Heart left ventricle (tissue), 16 donors: ENCODE measurements at regions not wholly inside any gene's neighbourhood (a gene's known extent, or its start where the extent isn't known, plus 50 kb on each side); places are given as distances from the start of the nearest gene placed in this dataset.

ENCODE experiments used
- ATAC-seq, 4 donors: fragments of 200-7000 bp; cut with Tn5 transposase; one replicate each; pipeline ENCODE4 v1.9.1; 2020 to 2022; ENCODE audit warnings: moderate library complexity in 4 of 4, mild to moderate bottlenecking in 3 of 4, moderate number of reproducible peaks in 1 of 4
- DNase-seq, 5 donors: peaks; one replicate each; pipeline ENCODE4 v3.0.0-alpha.2; 2020
- H3K27ac ChIP-seq, 12 donors: fragments of 200-600 bp; sonication (generic) in 4 of 12; one replicate each; pipeline versions ENCODE4 v1.5.0 to v1.8.0; 2016 to 2022; ENCODE audit warnings: mild to moderate bottlenecking in 2 of 12
- H3K27me3 ChIP-seq, 9 donors: fragments of 200-600 bp; sonication (generic) in 2 of 9; one replicate each; pipeline versions ENCODE4 v1.5.1 to v1.8.0; 2016 to 2022; ENCODE audit warnings: mild to moderate bottlenecking in 3 of 9
- H3K36me3 ChIP-seq, 9 donors: fragments of 200-600 bp; sonication (generic) in 2 of 9; one replicate each; pipeline versions ENCODE4 v1.5.0 to v1.8.0; 2018 to 2022; ENCODE audit warnings: mild to moderate bottlenecking in 2 of 9
- H3K4me1 ChIP-seq, 12 donors: fragments of 200-600 bp; sonication (generic) in 4 of 12; one replicate each; pipeline versions ENCODE4 v1.5.0 to v1.8.0; 2016 to 2022; ENCODE audit warnings: mild to moderate bottlenecking in 3 of 12
- H3K4me3 ChIP-seq, 12 donors: fragments of 200-600 bp; sonication (generic) in 4 of 12; one replicate each; pipeline versions ENCODE4 v1.5.0 to v1.8.0; 2017 to 2022; ENCODE audit warnings: mild to moderate bottlenecking in 9 of 12, moderate library complexity in 4 of 12
- H3K9me3 ChIP-seq, 12 donors: fragments of 200-600 bp; sonication (generic) in 4 of 12; one replicate each; pipeline versions ENCODE4 v1.5.0 to v1.8.0; 2016 to 2022; ENCODE audit warnings: mild to moderate bottlenecking in 1 of 12
- POLR2A ChIP-seq, 2 donors: fragments of 450-650 bp; IDR thresholded peaks; one replicate each; pipeline ENCODE4 v1.6.1; 2017; ENCODE audit warnings: antibody characterized with exemption in 2 of 2, mild to moderate bottlenecking in 2 of 2, moderate library complexity in 2 of 2
- WGBS, 4 donors: extraction: QIAGEN DNeasy Blood & Tissue Kit in 2 of 4; methylation state at CpG; one replicate each; pipeline versions ENCODE4 v1.1.5 to v1.1.7; 2013 to 2018; 5-methylcytosine and 5-hydroxymethylcytosine counted together
- intact Hi-C, 10 donors: fragments of 100-400 bp; cut with DNase I; formaldehyde crosslinking; loops; one replicate each; pipeline versions ENCODE4 v1.11.1 to v1.14.2; 2022
- TF ChIP-seq, protein P1 (sequence below), 12 donors: fragments of 200-600 bp; sonication (generic) in 4 of 12; IDR thresholded peaks; one replicate each; pipeline versions ENCODE4 v1.5.0 to v1.8.0; 2018 to 2022; ENCODE audit warnings: antibody characterized with exemption in 12 of 12, mild to moderate bottlenecking in 5 of 12
- donor health status: ischemic (EF 13 %, LVEDD 7.1; RV severe dilation, severe dysfunction).
- donor health status: healthy with polysubstance abuse.
- donor health status: DM: no; HTN: yes; CAD: no.
- donor health status: DM: no; HTN: no; CAD: no.
- donor health status: ischemic (EF 25% LVEDD 6.9; RV normal size, moderate dysfunction).
- donor health status: ischemic (EF 25% LVEDD 5.7; RV mildly dilated, moderate dysfunction).
- donor health status: healthy.
- donor health status: DM: yes; HTN: yes; CAD: no.
- donor health status: ischemic (EF 35%, LVEDD 5.7; RV mildly dilated, moderate dysfunction).
- donor health status: nonischemic (EF 11% LVEDD 7.7; RV severe dilation, severe dysfunction).
- donor health status: DM: yes; HTN: yes; CAD: no.
- donor health status: PGD.
- donor health status: ischemic (EF 29% LVEDD 5.4; RV normal size, mild dysfunction).
- donor health status: nonischemic (EF 23%, LVEDD 6.1; RV moderate dilation, normal function).

DNA sequence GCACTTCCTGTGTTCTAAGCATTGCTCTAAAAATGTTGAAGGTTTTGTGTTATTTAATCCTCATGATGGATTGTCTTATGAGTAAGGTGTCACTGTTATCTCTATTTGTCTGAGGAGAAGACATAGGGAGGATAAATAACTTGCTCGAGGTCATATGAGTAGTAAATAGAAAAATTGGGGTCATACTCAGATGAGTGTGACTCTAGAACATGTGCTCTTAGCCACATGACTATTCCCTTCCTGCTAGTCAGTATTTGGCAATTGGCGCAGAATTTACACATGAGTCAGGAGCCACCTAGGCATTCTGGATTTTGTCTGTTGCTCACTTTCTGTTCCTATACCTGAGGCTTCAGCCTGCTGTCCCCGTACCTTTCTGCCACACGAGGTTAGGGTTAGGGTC, 234.6 kb upstream of the CD180 start:
- Histone ChIP-seq H3K36me3 (no peaks in the 10 kb centered on the region), H3K9me3 (peaks cover 0 to 3% (median 0%) of the 10 kb centered on the region in 12 donors), H3K4me3 (no peak overlapping the region), H3K27me3 (no peaks in the 10 kb centered on the region), H3K27ac (no peak overlapping the region), H3K4me1 (no peaks in the 10 kb centered on the region)
- ATAC-seq = no peak
- TF ChIP-seq, protein P1, sequence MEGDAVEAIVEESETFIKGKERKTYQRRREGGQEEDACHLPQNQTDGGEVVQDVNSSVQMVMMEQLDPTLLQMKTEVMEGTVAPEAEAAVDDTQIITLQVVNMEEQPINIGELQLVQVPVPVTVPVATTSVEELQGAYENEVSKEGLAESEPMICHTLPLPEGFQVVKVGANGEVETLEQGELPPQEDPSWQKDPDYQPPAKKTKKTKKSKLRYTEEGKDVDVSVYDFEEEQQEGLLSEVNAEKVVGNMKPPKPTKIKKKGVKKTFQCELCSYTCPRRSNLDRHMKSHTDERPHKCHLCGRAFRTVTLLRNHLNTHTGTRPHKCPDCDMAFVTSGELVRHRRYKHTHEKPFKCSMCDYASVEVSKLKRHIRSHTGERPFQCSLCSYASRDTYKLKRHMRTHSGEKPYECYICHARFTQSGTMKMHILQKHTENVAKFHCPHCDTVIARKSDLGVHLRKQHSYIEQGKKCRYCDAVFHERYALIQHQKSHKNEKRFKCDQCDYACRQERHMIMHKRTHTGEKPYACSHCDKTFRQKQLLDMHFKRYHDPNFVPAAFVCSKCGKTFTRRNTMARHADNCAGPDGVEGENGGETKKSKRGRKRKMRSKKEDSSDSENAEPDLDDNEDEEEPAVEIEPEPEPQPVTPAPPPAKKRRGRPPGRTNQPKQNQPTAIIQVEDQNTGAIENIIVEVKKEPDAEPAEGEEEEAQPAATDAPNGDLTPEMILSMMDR (IDR thresholded peaks at IDR 0.05) = no peak
- no peak for TF ChIP-seq POLR2A (IDR thresholded peaks at IDR 0.05)
- no peak for DNase-seq
- intact Hi-C loops = no loop called here
- 82 to 96% (median 91%) methylated on average over 4 of the region's 4 CpGs for WGBS, 4 donors

DNA sequence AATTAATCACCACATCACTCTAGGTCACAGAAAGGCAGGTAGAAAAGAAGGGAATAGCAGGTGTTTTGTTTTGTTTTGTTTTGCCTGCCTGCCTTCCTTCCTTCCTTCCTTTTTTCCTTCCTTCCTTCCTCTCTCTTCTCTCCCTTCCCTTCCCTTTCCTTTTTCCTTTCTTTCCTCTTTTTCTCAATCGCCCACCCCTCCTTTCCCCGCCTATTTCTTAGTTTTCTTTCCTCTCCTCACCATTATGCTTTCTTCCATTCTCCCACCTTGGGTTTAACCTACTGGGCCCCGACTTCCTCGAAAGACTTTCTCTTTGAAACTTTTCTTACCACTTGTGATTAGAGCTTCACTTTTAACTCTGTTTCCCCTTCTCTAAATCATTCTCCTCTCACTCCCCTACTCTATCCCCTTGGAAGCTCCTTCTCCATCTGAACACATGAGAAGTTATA, 231.3 kb upstream of the CD180 start:
- 90 to 96% (median 92%) methylated on average over 4 of the region's 4 CpGs for WGBS, 4 donors
- H3K4me3 ChIP-seq = no peak overlapping the region
- TF ChIP-seq, protein P1 (IDR thresholded peaks at IDR 0.05) = no peak
- TF ChIP-seq POLR2A (IDR thresholded peaks at IDR 0.05) = no peak
- intact Hi-C loops = no loop called here
- H3K4me1 ChIP-seq = no peaks in the 10 kb centered on the region
- no peaks in the 10 kb centered on the region for H3K36me3 ChIP-seq
- no peak overlapping the region for H3K27ac ChIP-seq
- ATAC-seq = no peak
- no peaks in the 10 kb centered on the region for H3K27me3 ChIP-seq
- no peak for DNase-seq
- peaks cover 0 to 3% (median 0%) of the 10 kb centered on the region in 12 donors for H3K9me3 ChIP-seq

DNA sequence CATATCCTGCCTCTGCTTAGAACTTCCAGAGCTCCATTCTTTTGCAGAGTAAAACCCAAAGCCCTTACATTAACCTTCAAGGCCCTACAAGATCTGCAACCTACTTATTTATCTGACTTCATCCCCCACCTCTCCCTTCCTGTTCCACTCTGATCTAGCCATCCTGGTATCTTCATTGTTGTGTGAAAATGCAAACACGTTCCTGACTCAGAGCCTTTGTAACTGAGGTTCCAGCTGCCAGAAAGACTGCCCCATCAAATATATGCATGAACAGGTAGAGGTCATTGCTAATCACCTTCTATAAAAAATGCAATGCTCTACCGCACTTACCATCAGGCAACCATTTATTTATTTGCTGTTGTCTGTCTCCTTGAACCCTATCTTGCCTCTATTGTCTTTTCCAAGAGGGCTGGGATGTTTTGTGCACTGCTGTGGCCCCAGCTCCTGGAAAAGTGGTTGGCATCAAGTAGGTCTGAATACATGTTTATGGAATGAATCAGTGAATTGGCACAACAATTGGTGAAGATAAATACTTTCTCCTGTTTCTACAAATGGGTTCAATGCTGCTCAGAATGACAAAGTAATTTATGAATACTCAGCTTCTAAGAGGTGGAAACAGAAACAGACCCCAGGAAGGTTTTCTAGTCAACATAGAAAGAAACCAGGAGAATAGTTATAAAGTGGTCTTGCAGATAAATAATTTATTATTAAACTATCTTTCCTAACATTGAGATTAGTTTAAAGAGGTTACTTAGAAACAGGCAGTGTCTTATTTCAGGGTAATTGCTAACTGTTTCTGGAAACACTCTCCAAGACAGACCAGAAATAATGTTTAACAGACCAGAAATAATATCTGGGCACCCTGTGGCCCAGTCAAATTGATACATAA, 230.6 kb upstream of the CD180 start:
- ATAC-seq = no peak
- DNase-seq = no peak
- H3K27me3 ChIP-seq = no peaks in the 10 kb centered on the region
- H3K36me3 ChIP-seq = no peaks in the 10 kb centered on the region
- no peaks in the 10 kb centered on the region for H3K4me1 ChIP-seq
- TF ChIP-seq, protein P1 (IDR thresholded peaks at IDR 0.05) = no peak
- TF ChIP-seq POLR2A (IDR thresholded peaks at IDR 0.05) = no peak
- WGBS, 4 donors = 86 to 92% (median 88%) methylated on average over 2 of the region's 2 CpGs
- peaks cover 0 to 3% (median 0%) of the 10 kb centered on the region in 12 donors for H3K9me3 ChIP-seq
- H3K27ac ChIP-seq = no peak overlapping the region
- intact Hi-C loops = no loop called here
- no peak overlapping the region for H3K4me3 ChIP-seq

DNA sequence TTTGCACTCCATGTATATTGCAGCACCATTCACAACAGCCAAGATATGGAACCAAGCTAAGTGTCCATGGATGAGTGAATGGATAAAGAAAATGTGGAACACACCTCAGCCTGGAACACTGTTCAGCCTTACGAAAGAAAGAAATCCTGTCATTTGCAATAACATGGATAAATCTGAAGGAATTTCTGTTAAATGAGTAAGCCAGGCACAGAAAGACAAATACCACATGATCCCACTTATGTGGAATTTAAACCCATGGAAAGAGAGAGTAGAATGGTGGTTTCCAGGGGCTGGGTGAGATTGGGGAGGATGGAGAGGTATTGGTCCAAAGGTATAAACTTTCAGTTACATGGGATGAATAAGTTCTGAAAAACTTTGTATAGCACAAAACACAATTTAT, 228.9 kb upstream of the CD180 start:
- TF ChIP-seq POLR2A (IDR thresholded peaks at IDR 0.05) = no peak
- TF ChIP-seq, protein P1 (IDR thresholded peaks at IDR 0.05) = no peak
- intact Hi-C loops = no loop called here
- Histone ChIP-seq H3K4me3 (no peak overlapping the region), H3K4me1 (no peaks in the 10 kb centered on the region), H3K27me3 (no peaks in the 10 kb centered on the region), H3K36me3 (no peaks in the 10 kb centered on the region), H3K27ac (no peak overlapping the region), H3K9me3 (peaks cover 0 to 3% (median 0%) of the 10 kb centered on the region in 12 donors)
- DNase-seq (no peak), ATAC-seq (no peak)
- WGBS, 4 donors = 93 to 97% (median 96%) methylated on average over 1 of the region's 1 CpG
